GM23338 (cell line): ENCODE measurements at regions not wholly inside any gene's neighbourhood (a gene's known extent, or its start where the extent isn't known, plus 50 kb on each side); places are given as distances from the start of the nearest gene placed in this dataset.

Source experiments
- ZNF331 ChIP-seq: fragments of 250-450 bp; sonication (Bioruptor Pico); IDR thresholded peaks from 2 replicates; pipeline ENCODE4 v1.5.0; 2020; ENCODE audit warnings: low read depth, mild to moderate bottlenecking, moderate library complexity
- TF ChIP-seq, protein P1 (sequence below), 2 experiments: fragments of 200-600 bp in 1 of 2; sonication (generic) in 1 of 2; conservative IDR thresholded peaks; 2 replicates each; pipeline versions ENCODE4 v1.5.1 to v1.6.1; 2016 to 2017; ENCODE audit warnings: antibody characterized with exemption in 2 of 2, low read depth in 2 of 2, mild to moderate bottlenecking in 2 of 2, moderate library complexity in 1 of 2
- TF ChIP-seq, protein P2 (sequence below): IDR thresholded peaks from one replicate; pipeline ENCODE4 v1.6.1; 2018; ENCODE audit warnings: antibody characterized with exemption; ENCODE audit not compliant: unreplicated experiment

DNA sequence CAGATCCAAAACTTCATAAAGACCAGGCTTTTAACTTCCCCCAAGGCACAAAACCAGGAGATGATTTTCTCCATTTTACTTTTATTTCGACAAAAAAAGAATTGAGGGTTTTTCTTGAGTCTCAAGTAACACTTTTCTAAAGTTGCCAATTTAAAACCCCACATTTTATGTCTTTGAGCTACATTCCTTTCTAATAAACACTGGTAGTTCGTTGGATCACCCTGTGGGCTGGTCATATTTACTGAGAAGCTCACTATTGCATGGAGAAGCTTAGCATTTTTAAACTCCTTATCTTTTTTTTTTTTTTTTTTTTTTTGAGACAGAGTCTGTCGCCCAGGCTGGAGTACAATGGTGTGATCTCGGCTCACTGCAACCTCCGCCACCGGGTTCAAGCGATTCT is 255.1 kb upstream of the TPM1 start:
- TF ChIP-seq, protein P1, sequence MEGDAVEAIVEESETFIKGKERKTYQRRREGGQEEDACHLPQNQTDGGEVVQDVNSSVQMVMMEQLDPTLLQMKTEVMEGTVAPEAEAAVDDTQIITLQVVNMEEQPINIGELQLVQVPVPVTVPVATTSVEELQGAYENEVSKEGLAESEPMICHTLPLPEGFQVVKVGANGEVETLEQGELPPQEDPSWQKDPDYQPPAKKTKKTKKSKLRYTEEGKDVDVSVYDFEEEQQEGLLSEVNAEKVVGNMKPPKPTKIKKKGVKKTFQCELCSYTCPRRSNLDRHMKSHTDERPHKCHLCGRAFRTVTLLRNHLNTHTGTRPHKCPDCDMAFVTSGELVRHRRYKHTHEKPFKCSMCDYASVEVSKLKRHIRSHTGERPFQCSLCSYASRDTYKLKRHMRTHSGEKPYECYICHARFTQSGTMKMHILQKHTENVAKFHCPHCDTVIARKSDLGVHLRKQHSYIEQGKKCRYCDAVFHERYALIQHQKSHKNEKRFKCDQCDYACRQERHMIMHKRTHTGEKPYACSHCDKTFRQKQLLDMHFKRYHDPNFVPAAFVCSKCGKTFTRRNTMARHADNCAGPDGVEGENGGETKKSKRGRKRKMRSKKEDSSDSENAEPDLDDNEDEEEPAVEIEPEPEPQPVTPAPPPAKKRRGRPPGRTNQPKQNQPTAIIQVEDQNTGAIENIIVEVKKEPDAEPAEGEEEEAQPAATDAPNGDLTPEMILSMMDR (conservative IDR thresholded peaks at IDR 0.05; ENCODE audit: low read depth in 2 of 2), result no peak
- TF ChIP-seq, protein P2, sequence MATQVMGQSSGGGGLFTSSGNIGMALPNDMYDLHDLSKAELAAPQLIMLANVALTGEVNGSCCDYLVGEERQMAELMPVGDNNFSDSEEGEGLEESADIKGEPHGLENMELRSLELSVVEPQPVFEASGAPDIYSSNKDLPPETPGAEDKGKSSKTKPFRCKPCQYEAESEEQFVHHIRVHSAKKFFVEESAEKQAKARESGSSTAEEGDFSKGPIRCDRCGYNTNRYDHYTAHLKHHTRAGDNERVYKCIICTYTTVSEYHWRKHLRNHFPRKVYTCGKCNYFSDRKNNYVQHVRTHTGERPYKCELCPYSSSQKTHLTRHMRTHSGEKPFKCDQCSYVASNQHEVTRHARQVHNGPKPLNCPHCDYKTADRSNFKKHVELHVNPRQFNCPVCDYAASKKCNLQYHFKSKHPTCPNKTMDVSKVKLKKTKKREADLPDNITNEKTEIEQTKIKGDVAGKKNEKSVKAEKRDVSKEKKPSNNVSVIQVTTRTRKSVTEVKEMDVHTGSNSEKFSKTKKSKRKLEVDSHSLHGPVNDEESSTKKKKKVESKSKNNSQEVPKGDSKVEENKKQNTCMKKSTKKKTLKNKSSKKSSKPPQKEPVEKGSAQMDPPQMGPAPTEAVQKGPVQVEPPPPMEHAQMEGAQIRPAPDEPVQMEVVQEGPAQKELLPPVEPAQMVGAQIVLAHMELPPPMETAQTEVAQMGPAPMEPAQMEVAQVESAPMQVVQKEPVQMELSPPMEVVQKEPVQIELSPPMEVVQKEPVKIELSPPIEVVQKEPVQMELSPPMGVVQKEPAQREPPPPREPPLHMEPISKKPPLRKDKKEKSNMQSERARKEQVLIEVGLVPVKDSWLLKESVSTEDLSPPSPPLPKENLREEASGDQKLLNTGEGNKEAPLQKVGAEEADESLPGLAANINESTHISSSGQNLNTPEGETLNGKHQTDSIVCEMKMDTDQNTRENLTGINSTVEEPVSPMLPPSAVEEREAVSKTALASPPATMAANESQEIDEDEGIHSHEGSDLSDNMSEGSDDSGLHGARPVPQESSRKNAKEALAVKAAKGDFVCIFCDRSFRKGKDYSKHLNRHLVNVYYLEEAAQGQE, result no peak
- no peak for TF ChIP-seq ZNF331
